Transverse colon (tissue), 3 donors: ENCODE measurements at regions not wholly inside any gene's neighbourhood (a gene's known extent, or its start where the extent isn't known, plus 50 kb on each side); places are given as distances from the start of the nearest gene placed in this dataset.

Source experiments
- CTCF ChIP-seq, 5 experiments: fragments of 200-600 bp in 3 of 5; fragments of 450-650 bp in 2 of 5; sonication (generic) in 3 of 5; IDR thresholded peaks; 1 replicate in 2 of 5; 2 replicates in 3 of 5; pipeline ENCODE4 v1.5.1; 2016 to 2017; ENCODE audit warnings: antibody characterized with exemption in 5 of 5, inconsistent platforms in 3 of 5, mild to moderate bottlenecking in 2 of 5, moderate library complexity in 1 of 5
- EP300 ChIP-seq: sonication (generic); formaldehyde crosslinking; IDR thresholded peaks from one replicate; pipeline ENCODE4 v1.6.1; 2017; ENCODE audit warnings: antibody characterized with exemption, low read depth
- POLR2A ChIP-seq: fragments of 450-650 bp; IDR thresholded peaks from one replicate; pipeline ENCODE4 v1.6.1; 2016; ENCODE audit warnings: antibody characterized with exemption, mild to moderate bottlenecking, moderate library complexity

DNA sequence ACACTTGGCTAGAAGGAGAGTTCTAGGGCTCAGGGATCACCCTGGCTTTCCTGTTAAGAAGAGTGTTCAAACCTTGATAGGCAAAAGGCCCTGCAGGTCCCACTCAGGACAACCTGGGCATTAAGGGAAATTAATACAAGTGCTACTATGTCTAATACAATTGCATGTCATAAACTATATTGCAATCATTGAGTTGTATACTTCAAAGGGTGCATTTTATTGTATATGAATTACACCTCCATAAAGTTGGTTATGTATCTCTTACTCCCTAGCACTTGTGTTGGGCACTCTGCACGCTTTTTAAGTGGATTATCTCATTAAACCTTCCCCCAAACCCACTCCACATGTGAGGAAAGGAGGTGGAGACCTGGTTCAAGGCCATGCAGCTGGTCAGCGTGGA, 172.1 kb upstream of the GLI2 start:
- TF ChIP-seq CTCF (IDR thresholded peaks at IDR 0.05) (no peak), POLR2A (no peak), EP300 (no peak)
